Astrocyte (in vitro differentiated cells and primary cell): ENCODE measurements at regions not wholly inside any gene's neighbourhood (a gene's known extent, or its start where the extent isn't known, plus 50 kb on each side); places are given as distances from the start of the nearest gene placed in this dataset.

Experiments
- DNase-seq: peaks from one replicate; pipeline ENCODE4 v3.0.0-alpha.2; 2010; ENCODE audit warnings: low read depth
- FAIRE-seq: peaks from 2 replicates; lab custom pipeline; 2011; peaks lifted over from hg19 to GRCh38; lab: Jason Lieb, UNC
- H2AFZ ChIP-seq: 2 replicates; pipeline ENCODE4 v1.6.0; 2012; ENCODE audit warnings: low read depth, low read length, inconsistent platforms
- H3K27ac ChIP-seq: 2 replicates; pipeline ENCODE4 v1.5.1; 2011; ENCODE audit warnings: low read depth, low read length, inconsistent platforms
- H3K27me3 ChIP-seq: 2 replicates; pipeline ENCODE4 v1.6.0; 2011; ENCODE audit warnings: low read length, inconsistent platforms; ENCODE audit not compliant: insufficient read depth
- H3K36me3 ChIP-seq: 2 replicates; pipeline ENCODE4 v1.5.1; 2011; ENCODE audit warnings: low read length, inconsistent platforms; ENCODE audit not compliant: insufficient read depth
- H3K4me1 ChIP-seq: 2 replicates; pipeline ENCODE4 v1.5.1; 2011; ENCODE audit warnings: low read length, inconsistent platforms; ENCODE audit not compliant: insufficient read depth
- H3K4me2 ChIP-seq: 2 replicates; pipeline ENCODE4 v1.6.0; 2012; ENCODE audit warnings: low read length, inconsistent platforms
- H3K4me3 ChIP-seq: 2 replicates; pipeline ENCODE4 v1.5.1; 2011; ENCODE audit warnings: low read depth, mild to moderate bottlenecking, low read length, inconsistent platforms; ENCODE audit not compliant: insufficient read depth
- H3K79me2 ChIP-seq: 2 replicates; pipeline ENCODE4 v1.6.0; 2012; ENCODE audit warnings: mild to moderate bottlenecking, low read length, inconsistent platforms; ENCODE audit not compliant: insufficient read depth
- H3K9ac ChIP-seq: 2 replicates; pipeline ENCODE4 v1.6.0; 2012; ENCODE audit warnings: mild to moderate bottlenecking, low read length, inconsistent platforms
- H3K9me3 ChIP-seq: 2 replicates; pipeline ENCODE4 v1.5.1; 2012; ENCODE audit warnings: low read depth, mild to moderate bottlenecking, low read length, inconsistent platforms; ENCODE audit not compliant: insufficient read depth
- H4K20me1 ChIP-seq: 2 replicates; pipeline ENCODE4 v1.6.0; 2012; ENCODE audit warnings: low read length, inconsistent platforms; ENCODE audit not compliant: insufficient read depth
- H3K27ac Mint-ChIP-seq: one replicate; pipeline ENCODE4 v1.8.0; 2021; ENCODE audit warnings: mild to moderate bottlenecking, mixed read lengths; ENCODE audit not compliant: unreplicated experiment
- H3K27me3 Mint-ChIP-seq: one replicate; pipeline ENCODE4 v1.8.0; 2021; ENCODE audit warnings: low read depth, mixed read lengths; ENCODE audit not compliant: unreplicated experiment
- H3K36me3 Mint-ChIP-seq: one replicate; pipeline ENCODE4 v1.8.0; 2021; ENCODE audit warnings: low read depth, mixed read lengths; ENCODE audit not compliant: unreplicated experiment
- H3K4me1 Mint-ChIP-seq: one replicate; pipeline ENCODE4 v1.8.0; 2021; ENCODE audit warnings: low read depth, mixed read lengths; ENCODE audit not compliant: unreplicated experiment
- H3K4me3 Mint-ChIP-seq: one replicate; pipeline ENCODE4 v1.8.0; 2021; ENCODE audit warnings: mild to moderate bottlenecking, moderate library complexity, mixed read lengths; ENCODE audit not compliant: unreplicated experiment
- H3K9me3 Mint-ChIP-seq: one replicate; pipeline ENCODE4 v1.8.0; 2021; ENCODE audit warnings: mild to moderate bottlenecking, mixed read lengths; ENCODE audit not compliant: unreplicated experiment
- EZH2 ChIP-seq: IDR thresholded peaks from 2 replicates; pipeline ENCODE4 v1.6.1; 2012; ENCODE audit warnings: mild to moderate bottlenecking, low read length, inconsistent platforms; ENCODE audit not compliant: insufficient read depth
- TF ChIP-seq, protein P1 (sequence below): IDR thresholded peaks from 2 replicates; pipeline ENCODE4 v1.5.1; 2011; ENCODE audit warnings: low read depth, mild to moderate bottlenecking, inconsistent platforms, low read length, moderate library complexity; ENCODE audit not compliant: insufficient read depth

DNA sequence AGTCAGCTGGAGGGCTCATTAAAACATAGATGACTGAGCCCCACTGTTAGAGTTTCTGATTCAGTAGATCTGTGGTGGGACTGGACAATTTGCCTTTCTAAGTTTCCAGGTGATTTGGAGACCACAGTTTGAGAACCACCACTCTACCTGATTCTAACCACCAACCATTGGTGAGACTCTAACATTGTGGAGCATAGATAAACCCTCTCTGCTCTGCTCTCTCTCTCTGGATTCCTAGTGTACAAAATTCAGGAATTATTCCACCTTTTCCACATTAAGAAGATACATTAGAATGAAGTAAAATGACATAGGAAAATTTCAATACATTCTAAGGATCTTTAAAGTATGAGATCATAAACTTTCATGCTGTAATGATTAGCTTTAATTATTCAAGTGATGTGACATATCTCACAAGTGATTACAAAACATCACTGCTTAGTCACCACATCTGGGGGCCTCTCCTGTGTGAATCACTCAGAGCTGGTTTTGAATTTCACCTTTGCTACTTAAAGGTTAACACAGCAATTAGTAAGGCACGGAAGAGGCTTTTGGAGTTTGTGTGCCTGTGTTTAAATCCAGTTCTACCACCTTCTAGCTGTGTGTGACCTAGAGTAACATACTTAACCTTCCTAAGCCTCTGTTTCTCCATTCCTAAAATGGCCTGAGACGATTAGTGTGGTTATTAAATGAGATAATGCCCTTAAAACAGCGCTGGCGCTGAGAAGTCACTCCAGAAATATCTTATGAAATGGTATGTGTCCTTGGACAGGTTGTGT, 78.5 kb upstream of the NBEA start:
- no peak for FAIRE-seq
- Mint-ChIP-seq H3K27me3 (no peaks in the 10 kb centered on the region), H3K36me3 (no peaks in the 10 kb centered on the region), H3K27ac (peak overlapping the region; percentile 54), H3K9me3 (no peaks in the 10 kb centered on the region), H3K4me3 (no peak overlapping the region), H3K4me1 (peaks cover 29% of the 10 kb centered on the region)
- Histone ChIP-seq H3K4me1 (peaks cover 22% of the 10 kb centered on the region), H3K27ac (peak overlapping the region; percentile 54), H3K4me2 (peak overlapping the region; percentile 62), H2AFZ (no peak overlapping the region), H3K79me2 (no peaks in the 10 kb centered on the region), H3K27me3 (no peaks in the 10 kb centered on the region), H3K9me3 (no peaks in the 10 kb centered on the region), H4K20me1 (no peaks in the 10 kb centered on the region), H3K36me3 (no peaks in the 10 kb centered on the region), H3K4me3 (no peak overlapping the region), H3K9ac (peak overlapping the region; percentile 26)
- TF ChIP-seq, protein P1, sequence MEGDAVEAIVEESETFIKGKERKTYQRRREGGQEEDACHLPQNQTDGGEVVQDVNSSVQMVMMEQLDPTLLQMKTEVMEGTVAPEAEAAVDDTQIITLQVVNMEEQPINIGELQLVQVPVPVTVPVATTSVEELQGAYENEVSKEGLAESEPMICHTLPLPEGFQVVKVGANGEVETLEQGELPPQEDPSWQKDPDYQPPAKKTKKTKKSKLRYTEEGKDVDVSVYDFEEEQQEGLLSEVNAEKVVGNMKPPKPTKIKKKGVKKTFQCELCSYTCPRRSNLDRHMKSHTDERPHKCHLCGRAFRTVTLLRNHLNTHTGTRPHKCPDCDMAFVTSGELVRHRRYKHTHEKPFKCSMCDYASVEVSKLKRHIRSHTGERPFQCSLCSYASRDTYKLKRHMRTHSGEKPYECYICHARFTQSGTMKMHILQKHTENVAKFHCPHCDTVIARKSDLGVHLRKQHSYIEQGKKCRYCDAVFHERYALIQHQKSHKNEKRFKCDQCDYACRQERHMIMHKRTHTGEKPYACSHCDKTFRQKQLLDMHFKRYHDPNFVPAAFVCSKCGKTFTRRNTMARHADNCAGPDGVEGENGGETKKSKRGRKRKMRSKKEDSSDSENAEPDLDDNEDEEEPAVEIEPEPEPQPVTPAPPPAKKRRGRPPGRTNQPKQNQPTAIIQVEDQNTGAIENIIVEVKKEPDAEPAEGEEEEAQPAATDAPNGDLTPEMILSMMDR: no peak
- no peak for TF ChIP-seq EZH2
- DNase-seq: peak; percentile 95

DNA sequence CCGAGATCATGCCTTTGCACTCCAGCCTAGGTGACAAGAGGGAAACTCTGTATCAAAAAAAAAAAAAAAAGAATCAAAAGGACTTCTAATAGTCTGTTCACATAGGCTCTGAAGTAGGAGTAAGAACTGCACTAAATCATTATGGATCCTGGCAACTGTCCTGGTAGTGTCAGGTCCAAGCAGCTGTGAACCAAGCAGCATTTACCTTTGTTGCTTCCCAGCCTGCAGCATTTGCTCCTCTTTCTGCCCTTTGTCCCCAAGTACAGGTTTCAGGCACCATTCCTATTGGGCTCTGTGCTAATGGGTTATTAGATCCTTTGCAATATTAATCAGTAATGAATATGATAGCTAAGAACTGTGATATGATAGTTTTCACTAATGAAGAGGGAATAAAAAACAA, 77.4 kb upstream of the NBEA start:
- H3K27me3 ChIP-seq: no peaks in the 10 kb centered on the region
- H3K27ac ChIP-seq: no peak overlapping the region
- no peaks in the 10 kb centered on the region for H3K9me3 Mint-ChIP-seq
- H3K36me3 Mint-ChIP-seq: no peaks in the 10 kb centered on the region
- no peak for TF ChIP-seq EZH2
- TF ChIP-seq, protein P1: no peak
- no peaks in the 10 kb centered on the region for H4K20me1 ChIP-seq
- no peaks in the 10 kb centered on the region for H3K9me3 ChIP-seq
- H3K27ac Mint-ChIP-seq: no peak overlapping the region
- H3K9ac ChIP-seq: no peak overlapping the region
- H3K27me3 Mint-ChIP-seq: no peaks in the 10 kb centered on the region
- H3K4me2 ChIP-seq: no peak overlapping the region
- no peaks in the 10 kb centered on the region for H3K79me2 ChIP-seq
- DNase-seq (peak; percentile 19), FAIRE-seq (no peak)
- peaks cover 22% of the 10 kb centered on the region for H3K4me1 ChIP-seq
- H3K4me1 Mint-ChIP-seq: peaks cover 29% of the 10 kb centered on the region
- H3K36me3 ChIP-seq: no peaks in the 10 kb centered on the region
- H3K4me3 ChIP-seq: no peak overlapping the region
- no peak overlapping the region for H2AFZ ChIP-seq
- no peak overlapping the region for H3K4me3 Mint-ChIP-seq

DNA sequence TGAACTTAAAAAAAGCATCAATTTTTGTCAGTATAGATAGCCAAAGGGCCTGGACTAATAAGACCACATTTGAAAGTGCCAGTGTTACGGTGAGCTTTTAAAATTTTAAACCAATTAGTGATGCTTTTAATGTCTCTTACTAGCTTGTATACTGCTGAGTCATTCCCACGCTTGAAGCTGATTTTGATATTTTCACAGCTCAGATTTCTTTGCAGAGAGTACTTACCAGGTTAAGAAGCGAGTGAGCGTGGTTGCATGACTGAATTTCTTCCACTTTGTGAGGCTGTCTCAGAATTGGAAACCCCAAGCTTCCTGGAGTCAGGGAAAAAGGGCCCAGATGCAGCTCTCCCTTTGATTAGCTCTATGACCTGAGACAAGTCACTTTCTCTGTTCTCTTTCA, 74.5 kb upstream of the NBEA start:
- no peaks in the 10 kb centered on the region for H4K20me1 ChIP-seq
- no peak overlapping the region for H3K4me3 ChIP-seq
- DNase-seq (peak; percentile 77), FAIRE-seq (no peak)
- H3K4me1 ChIP-seq: peaks cover 22% of the 10 kb centered on the region
- no peak overlapping the region for H3K9ac ChIP-seq
- no peaks in the 10 kb centered on the region for H3K36me3 ChIP-seq
- no peaks in the 10 kb centered on the region for H3K27me3 ChIP-seq
- Mint-ChIP-seq H3K27ac (peak overlapping the region; percentile 27), H3K36me3 (no peaks in the 10 kb centered on the region), H3K4me1 (peaks cover 27% of the 10 kb centered on the region), H3K9me3 (no peaks in the 10 kb centered on the region), H3K4me3 (no peak overlapping the region), H3K27me3 (no peaks in the 10 kb centered on the region)
- H3K27ac ChIP-seq: peak overlapping the region; percentile 11
- no peaks in the 10 kb centered on the region for H3K79me2 ChIP-seq
- peak overlapping the region; percentile 45 for H3K4me2 ChIP-seq
- H2AFZ ChIP-seq: peak overlapping the region; percentile 28
- no peaks in the 10 kb centered on the region for H3K9me3 ChIP-seq
- TF ChIP-seq, protein P1: no peak
- no peak for TF ChIP-seq EZH2
